ENCODE measurements at regions not wholly inside any gene's neighbourhood (a gene's known extent, or its start where the extent isn't known, plus 50 kb on each side); places are given as distances from the start of the nearest gene placed in this dataset.

GRCh38 chr2:116935097-116935814, 879.2 kb upstream of the DDX18 start:
- Histone ChIP-seq H3K27me3 (ENCODE audit: low read length) (no peaks in the 10 kb centered on the region), H3K79me2 (ENCODE audit: low read length) (no peaks in the 10 kb centered on the region), H3F3A (ENCODE audit: low read length, unreplicated experiment) (no peaks in the 10 kb centered on the region), H3K27ac (ENCODE audit: low read length) (no peak overlapping the region), H3K36me3 (ENCODE audit: low read depth, low read length) (no peaks in the 10 kb centered on the region), H3K9me2 (replicated peaks; ENCODE audit: low read length) (no peaks in the 10 kb centered on the region), H2AFZ (ENCODE audit: low read length) (no peak overlapping the region), H3K4me2 (ENCODE audit: low read length) (no peak overlapping the region), H3K4me3 (ENCODE audit: low read length) (no peak overlapping the region), H3K4me1 (ENCODE audit: insufficient read depth, low read length) (no peaks in the 10 kb centered on the region), H3K9me3 (ENCODE audit: low read length) (no peaks in the 10 kb centered on the region), H3K9ac (ENCODE audit: low read length) (no peak overlapping the region), H4K20me1 (ENCODE audit: low read length) (no peaks in the 10 kb centered on the region)
- ChIA-PET CTCF (no interaction called here), POLR2A (ENCODE audit: unreplicated experiment) (no interaction called here)
- no TSS peak for BruUV-seq (replicated peaks)
- intact Hi-C loops (cut with micrococcal nuclease): no loop called here
- no peak for ATAC-seq
- TF ChIP-seq EZH2 (IDR thresholded peaks at IDR 0.05; ENCODE audit: low read length, unreplicated experiment) (no peak), CTCF (conservative IDR thresholded peaks at IDR 0.05; ENCODE audit: low read depth, low read length) (no peak), EZH2phosphoT487 (IDR thresholded peaks at IDR 0.05; ENCODE audit: borderline replicate concordance, low read length) (no peak)
- DNase-seq: no peak

- Histone ChIP-seq H3K27me3 (ENCODE audit: low read length) (no peaks in the 10 kb centered on the region; the same call in 1 of the 2 replicates), H4K20me1 (ENCODE audit: low read length) (no peaks in the 10 kb centered on the region), H3K27ac (ENCODE audit: low read length) (no peak overlapping the region), H3K9ac (ENCODE audit: low read length) (no peak overlapping the region), H3K4me2 (ENCODE audit: low read length) (no peak overlapping the region), H3K79me2 (ENCODE audit: low read length) (no peaks in the 10 kb centered on the region), H3K36me3 (ENCODE audit: low read depth, low read length) (no peaks in the 10 kb centered on the region), H3K4me3 (ENCODE audit: low read length) (no peak overlapping the region), H2AFZ (ENCODE audit: low read length) (no peak overlapping the region), H3F3A (ENCODE audit: low read length, unreplicated experiment) (no peaks in the 10 kb centered on the region), H3K9me2 (replicated peaks; ENCODE audit: low read length) (no peaks in the 10 kb centered on the region), H3K9me3 (ENCODE audit: low read length) (no peaks in the 10 kb centered on the region), H3K4me1 (ENCODE audit: insufficient read depth, low read length) (no peaks in the 10 kb centered on the region)
- ChIA-PET POLR2A (ENCODE audit: unreplicated experiment) (no interaction called here), CTCF (no interaction called here)
- no peak for DNase-seq
- BruUV-seq (replicated peaks): no TSS peak
- TF ChIP-seq CTCF (conservative IDR thresholded peaks at IDR 0.05; ENCODE audit: low read depth, low read length) (no peak), EZH2phosphoT487 (IDR thresholded peaks at IDR 0.05; ENCODE audit: borderline replicate concordance, low read length) (no peak), EZH2 (IDR thresholded peaks at IDR 0.05; ENCODE audit: low read length, unreplicated experiment) (no peak)
- intact Hi-C loops (cut with micrococcal nuclease): no loop called here
- no peak for ATAC-seq
These were observed 866.2 kb upstream of the DDX18 start for GRCh38 chr2:116948258-116948657.

GRCh38 chr2:116949249-116949648, 865.2 kb upstream of the DDX18 start:
- no peaks in the 10 kb centered on the region for H3K79me2 ChIP-seq (ENCODE audit: low read length)
- no peak overlapping the region for H3K4me3 ChIP-seq (ENCODE audit: low read length)
- ATAC-seq: no peak
- no peak overlapping the region for H3K27ac ChIP-seq (ENCODE audit: low read length)
- ChIA-PET CTCF (no interaction called here), POLR2A (ENCODE audit: unreplicated experiment) (no interaction called here)
- H2AFZ ChIP-seq (ENCODE audit: low read length): no peak overlapping the region
- H3K9ac ChIP-seq (ENCODE audit: low read length): no peak overlapping the region
- H3K9me2 ChIP-seq (replicated peaks; ENCODE audit: low read length): no peaks in the 10 kb centered on the region
- TF ChIP-seq EZH2phosphoT487 (IDR thresholded peaks at IDR 0.05; ENCODE audit: borderline replicate concordance, low read length) (no peak), CTCF (conservative IDR thresholded peaks at IDR 0.05; ENCODE audit: low read depth, low read length) (no peak), EZH2 (IDR thresholded peaks at IDR 0.05; ENCODE audit: low read length, unreplicated experiment) (no peak)
- H3K4me1 ChIP-seq (ENCODE audit: insufficient read depth, low read length): no peaks in the 10 kb centered on the region
- no peaks in the 10 kb centered on the region for H3K9me3 ChIP-seq (ENCODE audit: low read length)
- no TSS peak for BruUV-seq (replicated peaks)
- intact Hi-C loops (cut with micrococcal nuclease): no loop called here
- H3F3A ChIP-seq (ENCODE audit: low read length, unreplicated experiment): no peaks in the 10 kb centered on the region
- no peak overlapping the region for H3K4me2 ChIP-seq (ENCODE audit: low read length)
- H3K36me3 ChIP-seq (ENCODE audit: low read depth, low read length): no peaks in the 10 kb centered on the region
- H4K20me1 ChIP-seq (ENCODE audit: low read length): no peaks in the 10 kb centered on the region
- no peak for DNase-seq
- H3K27me3 ChIP-seq (ENCODE audit: low read length): no peaks in the 10 kb centered on the region; the same call in 1 of the 2 replicates

Data from PC-3 (cell line).